HUES6 (cell line): ENCODE measurements at regions not wholly inside any gene's neighbourhood (a gene's known extent, or its start where the extent isn't known, plus 50 kb on each side); places are given as distances from the start of the nearest gene placed in this dataset.

Source experiments
- H3K27ac ChIP-seq: 2 replicates; pipeline ENCODE4 v1.7.0; 2013; ENCODE audit warnings: low read depth, mild to moderate bottlenecking, low read length, inconsistent platforms
- H3K27me3 ChIP-seq: 2 replicates; pipeline ENCODE4 v1.6.1; 2013; ENCODE audit warnings: low read length; ENCODE audit not compliant: control insufficient read depth, insufficient read depth
- H3K36me3 ChIP-seq: 2 replicates; pipeline ENCODE4 v1.6.1; 2013; ENCODE audit warnings: low read length; ENCODE audit not compliant: control insufficient read depth, insufficient read depth
- H3K4me1 ChIP-seq: 2 replicates; pipeline ENCODE4 v1.6.1; 2013; ENCODE audit warnings: low read length; ENCODE audit not compliant: control insufficient read depth, insufficient read depth
- H3K4me3 ChIP-seq: 2 replicates; pipeline ENCODE4 v1.5.1; 2013; ENCODE audit warnings: low read depth, low read length
- H3K9ac ChIP-seq: one replicate; pipeline ENCODE4 v1.6.1; 2013; ENCODE audit warnings: mild to moderate bottlenecking, low read length
- H3K9me3 ChIP-seq: 2 replicates; pipeline ENCODE4 v1.6.1; 2013; ENCODE audit warnings: low read depth, low read length; ENCODE audit not compliant: control insufficient read depth, insufficient read depth

- Histone ChIP-seq H3K36me3 (no peaks in the 10 kb centered on the region), H3K4me3 (no peak overlapping the region), H3K27ac (no peak overlapping the region), H3K9me3 (no peaks in the 10 kb centered on the region), H3K27me3 (no peaks in the 10 kb centered on the region), H3K9ac (no peak overlapping the region), H3K4me1 (peaks cover 11% of the 10 kb centered on the region)
These were observed 112.2 kb downstream of the TRIB2 start for GRCh38 chr2:12828980-12829379.

DNA sequence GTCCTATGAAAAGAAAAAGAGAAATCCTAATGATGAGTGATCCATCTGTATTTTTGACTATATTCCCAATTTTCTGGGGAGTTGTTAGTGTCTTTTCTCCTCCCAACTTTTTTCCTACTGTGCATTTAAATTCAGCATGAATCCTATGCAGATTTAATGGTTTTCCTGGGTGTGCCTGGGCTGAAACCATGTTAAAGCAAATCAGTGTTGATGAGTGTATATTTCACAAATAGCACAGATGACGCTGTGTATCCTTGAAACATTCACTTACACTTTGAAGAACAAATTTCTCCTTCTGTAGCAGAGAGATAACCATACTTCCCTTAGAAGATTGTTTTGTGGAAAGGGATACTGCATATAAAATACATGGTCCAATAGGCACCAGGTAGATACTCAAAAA lies 114.3 kb downstream of the TRIB2 start:
- Histone ChIP-seq H3K4me3 (no peak overlapping the region), H3K36me3 (no peaks in the 10 kb centered on the region), H3K4me1 (peaks cover 8% of the 10 kb centered on the region; the same call in 1 of the 2 replicates), H3K27ac (no peak overlapping the region), H3K9ac (no peak overlapping the region), H3K9me3 (no peaks in the 10 kb centered on the region), H3K27me3 (no peaks in the 10 kb centered on the region)

DNA sequence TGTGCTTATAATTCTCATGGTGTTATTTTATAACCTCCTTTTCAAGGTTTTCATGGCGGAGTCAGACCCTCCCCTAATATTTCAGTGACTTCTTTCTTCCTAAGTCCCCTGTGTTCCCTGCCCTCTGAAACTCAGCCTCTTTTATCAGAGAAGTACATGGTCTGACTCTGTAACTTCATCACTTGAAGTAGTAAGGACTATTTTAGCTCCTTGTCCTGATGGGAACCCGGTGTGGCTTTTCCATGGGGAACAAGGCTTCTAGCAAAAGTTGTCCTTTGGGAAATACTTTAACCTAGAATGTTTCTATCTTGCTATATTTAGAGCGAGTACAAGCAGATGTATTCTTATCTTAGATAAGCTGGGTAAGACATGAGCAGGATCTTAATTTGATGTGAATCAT lies 117.5 kb downstream of the TRIB2 start:
- H3K27ac ChIP-seq, result no peak overlapping the region
- H3K9me3 ChIP-seq, result no peaks in the 10 kb centered on the region
- H3K36me3 ChIP-seq, result no peaks in the 10 kb centered on the region
- no peak overlapping the region for H3K9ac ChIP-seq
- H3K4me3 ChIP-seq, result no peak overlapping the region
- peaks cover under 1% of the 10 kb centered on the region; the same call in 1 of the 2 replicates for H3K4me1 ChIP-seq
- no peaks in the 10 kb centered on the region for H3K27me3 ChIP-seq

GRCh38 chr2:12835733-12836132 lies 119.0 kb downstream of the TRIB2 start:
- no peaks in the 10 kb centered on the region for H3K27me3 ChIP-seq

DNA sequence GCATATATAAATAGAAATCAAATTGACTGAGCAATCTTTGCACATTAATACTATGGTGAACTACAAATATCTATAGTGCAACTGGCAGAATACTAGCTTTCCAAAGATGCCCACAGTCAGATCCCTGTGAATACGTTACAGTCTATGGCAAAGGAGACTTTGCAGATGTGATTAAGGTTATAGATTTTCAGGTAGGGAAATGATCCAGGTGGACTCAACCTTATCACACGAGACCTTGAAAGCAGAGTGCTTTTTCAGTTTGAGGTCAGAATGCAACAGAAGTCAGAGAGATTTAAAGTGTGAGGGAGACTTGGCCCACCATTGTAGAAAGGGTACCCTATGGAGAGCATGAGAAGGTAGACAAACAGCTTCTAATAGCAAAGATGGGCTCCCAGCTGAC lies 122.6 kb downstream of the TRIB2 start:
- Histone ChIP-seq H3K27ac (no peak overlapping the region), H3K36me3 (no peaks in the 10 kb centered on the region), H3K4me3 (no peak overlapping the region), H3K9me3 (no peaks in the 10 kb centered on the region), H3K9ac (no peak overlapping the region), H3K4me1 (no peaks in the 10 kb centered on the region; the same call in 1 of the 2 replicates), H3K27me3 (no peaks in the 10 kb centered on the region)

More at GRCh38 chr2:12835733-12836132, 119.0 kb downstream of the TRIB2 start:
- Histone ChIP-seq H3K4me3 (no peak overlapping the region), H3K27ac (no peak overlapping the region), H3K36me3 (no peaks in the 10 kb centered on the region), H3K9me3 (no peaks in the 10 kb centered on the region), H3K9ac (no peak overlapping the region), H3K4me1 (no peaks in the 10 kb centered on the region; the same call in 1 of the 2 replicates)

- Histone ChIP-seq H3K27me3 (no peaks in the 10 kb centered on the region), H3K9ac (no peak overlapping the region), H3K36me3 (no peaks in the 10 kb centered on the region), H3K27ac (no peak overlapping the region), H3K9me3 (no peaks in the 10 kb centered on the region), H3K4me1 (no peaks in the 10 kb centered on the region; the same call in 1 of the 2 replicates), H3K4me3 (no peak overlapping the region)
These were observed 124.3 kb downstream of the TRIB2 start for GRCh38 chr2:12841021-12841420.

DNA sequence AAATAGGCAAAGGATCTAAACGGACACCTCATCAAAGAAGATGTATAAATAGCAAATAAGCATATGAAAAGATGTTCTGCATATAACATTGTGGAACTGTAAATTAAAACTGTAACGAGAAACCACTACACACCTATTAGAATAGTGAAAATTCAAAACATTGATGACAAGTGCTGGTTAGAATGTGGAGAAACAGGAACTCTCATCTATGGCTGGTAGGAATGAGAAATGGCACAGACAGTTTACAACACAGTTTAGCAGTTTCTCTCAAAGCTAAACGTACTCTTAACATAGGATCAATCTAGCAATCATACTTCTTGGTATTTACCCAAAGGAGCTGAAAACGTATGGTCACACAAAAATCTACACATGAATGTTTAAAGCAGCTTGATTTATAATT lies 126.2 kb downstream of the TRIB2 start:
- Histone ChIP-seq H3K27me3 (no peaks in the 10 kb centered on the region), H3K9ac (no peak overlapping the region), H3K4me1 (no peaks in the 10 kb centered on the region; the same call in 1 of the 2 replicates), H3K27ac (no peak overlapping the region), H3K4me3 (no peak overlapping the region), H3K36me3 (no peaks in the 10 kb centered on the region), H3K9me3 (no peaks in the 10 kb centered on the region)

GRCh38 chr2:12844511-12844910 lies 127.8 kb downstream of the TRIB2 start:
- H3K9ac ChIP-seq, result no peak overlapping the region
- H3K9me3 ChIP-seq, result no peaks in the 10 kb centered on the region
- no peak overlapping the region for H3K27ac ChIP-seq

GRCh38 chr2:12847694-12848575 lies 131.2 kb downstream of the TRIB2 start:
- Histone ChIP-seq H3K9ac (no peak overlapping the region), H3K27me3 (no peaks in the 10 kb centered on the region), H3K36me3 (no peaks in the 10 kb centered on the region), H3K9me3 (peaks cover 4% of the 10 kb centered on the region), H3K4me3 (no peak overlapping the region), H3K4me1 (no peaks in the 10 kb centered on the region), H3K27ac (no peak overlapping the region)

More at GRCh38 chr2:12844511-12844910, 127.8 kb downstream of the TRIB2 start:
- Histone ChIP-seq H3K4me1 (no peaks in the 10 kb centered on the region; the same call in 1 of the 2 replicates), H3K27me3 (no peaks in the 10 kb centered on the region), H3K36me3 (no peaks in the 10 kb centered on the region), H3K4me3 (no peak overlapping the region)

- no peak overlapping the region for H3K4me3 ChIP-seq
- no peaks in the 10 kb centered on the region for H3K4me1 ChIP-seq
- no peak overlapping the region for H3K9ac ChIP-seq
- H3K9me3 ChIP-seq, result peaks cover 18% of the 10 kb centered on the region
- no peaks in the 10 kb centered on the region for H3K36me3 ChIP-seq
- H3K27me3 ChIP-seq, result no peaks in the 10 kb centered on the region
- H3K27ac ChIP-seq, result no peak overlapping the region
These were observed 135.4 kb downstream of the TRIB2 start for GRCh38 chr2:12852135-12852534.

DNA sequence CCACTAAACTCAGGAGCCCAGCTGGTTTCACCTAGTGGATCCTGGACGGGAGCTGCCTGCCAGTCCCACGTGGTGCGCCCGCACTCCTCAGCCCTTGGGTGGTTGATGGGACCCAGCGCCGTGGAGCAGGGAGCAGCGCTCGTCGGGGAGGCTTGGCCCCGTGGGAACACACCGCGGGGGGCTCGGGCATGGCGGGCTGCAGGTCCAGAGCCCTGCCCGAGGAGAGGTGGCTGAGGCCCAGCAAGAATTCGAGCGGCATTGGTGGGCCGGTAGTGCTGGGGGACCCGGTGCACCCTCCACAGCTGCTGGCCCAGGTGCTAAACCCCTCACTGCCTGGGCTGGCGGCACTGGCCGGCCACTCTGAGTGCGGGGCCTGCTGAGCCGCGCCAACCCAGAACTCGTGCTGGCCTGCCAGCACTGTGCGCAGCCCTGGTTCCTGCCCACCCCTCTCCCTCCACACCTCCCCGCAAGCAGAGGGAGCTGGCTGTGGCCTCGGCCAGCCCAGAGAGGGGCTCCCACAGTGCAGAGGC lies 137.3 kb downstream of the TRIB2 start:
- H3K27me3 ChIP-seq, result no peaks in the 10 kb centered on the region
- H3K9ac ChIP-seq, result no peak overlapping the region
- H3K4me3 ChIP-seq, result no peak overlapping the region
- H3K4me1 ChIP-seq, result no peaks in the 10 kb centered on the region
- H3K27ac ChIP-seq, result no peak overlapping the region
- no peaks in the 10 kb centered on the region for H3K36me3 ChIP-seq
- H3K9me3 ChIP-seq, result peaks cover 20% of the 10 kb centered on the region
